ENCODE measurements at regions not wholly inside any gene's neighbourhood (a gene's known extent, or its start where the extent isn't known, plus 50 kb on each side); places are given as distances from the start of the nearest gene placed in this dataset.

DNA sequence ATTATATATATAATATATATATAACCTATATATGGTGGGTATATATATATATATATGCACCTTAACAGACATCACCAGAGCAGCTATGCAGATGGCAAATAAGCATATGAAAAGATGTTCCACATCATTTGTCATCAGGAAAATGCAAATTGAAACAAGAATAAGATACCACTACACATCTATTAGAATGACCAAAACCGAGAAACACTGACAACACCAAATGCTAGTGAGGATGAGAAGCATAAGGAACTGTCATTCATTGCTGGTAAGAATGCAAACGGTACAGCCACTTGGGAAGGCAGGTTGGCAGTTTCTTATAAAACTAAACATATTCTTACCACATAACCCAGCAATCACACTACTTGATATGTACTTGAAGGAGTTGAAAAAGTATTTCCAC is 219.8 kb upstream of the PRMT6 start:
- DNase-seq: no peak

DNA sequence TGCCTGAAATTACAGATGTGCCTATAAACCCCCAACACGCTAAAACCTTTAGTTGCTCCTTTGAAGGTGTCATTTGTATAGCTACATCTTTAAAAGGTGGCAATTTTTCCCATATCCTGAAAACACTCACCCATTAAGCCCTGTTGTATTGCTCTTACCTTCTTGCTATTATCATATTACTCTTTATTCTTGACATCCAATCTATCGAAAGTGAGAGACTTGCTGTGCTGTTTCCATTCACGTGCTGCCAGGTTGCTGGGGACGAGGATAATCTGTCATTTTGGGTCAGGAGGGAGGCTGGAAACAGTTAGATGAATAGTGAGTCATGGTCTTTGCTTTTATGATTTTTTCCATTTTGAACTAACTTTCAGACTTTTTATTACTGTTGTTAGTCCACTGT is 213.0 kb upstream of the PRMT6 start:
- DNase-seq: no peak

DNA sequence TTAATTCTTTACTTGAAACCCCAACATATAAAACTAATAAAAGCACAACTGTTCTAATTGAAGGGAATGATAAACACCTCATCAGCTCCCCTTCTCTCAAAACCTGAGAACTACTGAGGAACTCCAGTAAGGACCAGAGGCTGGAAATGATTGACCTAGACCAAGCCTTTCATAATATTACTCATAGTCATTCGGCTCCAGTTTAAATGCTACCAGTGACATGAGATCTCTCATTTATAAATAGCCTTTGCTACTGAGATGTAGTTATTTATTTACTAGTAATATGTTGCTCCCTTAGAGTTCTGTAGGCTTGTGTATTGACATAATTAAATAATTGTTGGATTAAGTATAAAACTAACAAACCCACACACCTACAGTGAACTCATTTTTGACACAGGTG is 209.8 kb upstream of the PRMT6 start:
- DNase-seq: no peak

DNA sequence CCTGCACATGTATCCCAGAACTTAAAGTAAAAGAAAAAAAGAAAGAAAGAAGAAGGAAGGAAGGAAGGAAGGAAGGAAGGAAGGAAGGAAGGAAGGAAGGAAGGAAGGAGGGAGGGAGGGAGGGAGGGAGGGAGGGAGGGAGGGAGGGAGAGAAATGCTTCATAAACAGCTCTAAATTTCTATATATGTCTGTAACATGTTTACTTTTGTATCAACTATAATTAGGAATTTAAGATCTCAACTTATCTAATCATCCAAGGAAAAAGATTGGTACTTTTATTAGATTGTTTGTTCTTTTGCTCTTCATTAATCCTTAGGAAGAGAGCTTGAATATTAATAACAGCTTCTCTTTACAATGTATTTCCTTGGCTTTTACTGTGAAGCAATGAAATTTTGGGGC is 195.4 kb upstream of the PRMT6 start:
- no peak for DNase-seq

DNA sequence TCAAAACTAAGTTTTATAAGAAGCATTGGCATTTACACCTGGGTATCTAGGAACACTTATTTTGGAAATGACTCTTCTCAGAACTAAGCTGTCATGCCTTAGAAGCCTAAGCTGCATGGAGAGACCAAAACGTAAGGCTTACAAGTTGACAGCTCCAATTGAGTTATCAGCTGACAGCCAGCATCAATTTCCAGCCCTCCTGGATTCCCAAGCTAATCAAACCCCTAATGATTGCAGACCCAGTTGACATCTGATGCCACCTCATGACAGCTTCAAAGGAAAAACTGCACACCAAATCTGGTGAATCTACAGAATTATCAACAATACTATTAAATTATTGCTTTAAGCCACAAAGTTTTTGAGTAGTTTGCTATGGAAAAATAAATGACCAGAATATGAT is 187.6 kb upstream of the PRMT6 start:
- no peak for DNase-seq

DNA sequence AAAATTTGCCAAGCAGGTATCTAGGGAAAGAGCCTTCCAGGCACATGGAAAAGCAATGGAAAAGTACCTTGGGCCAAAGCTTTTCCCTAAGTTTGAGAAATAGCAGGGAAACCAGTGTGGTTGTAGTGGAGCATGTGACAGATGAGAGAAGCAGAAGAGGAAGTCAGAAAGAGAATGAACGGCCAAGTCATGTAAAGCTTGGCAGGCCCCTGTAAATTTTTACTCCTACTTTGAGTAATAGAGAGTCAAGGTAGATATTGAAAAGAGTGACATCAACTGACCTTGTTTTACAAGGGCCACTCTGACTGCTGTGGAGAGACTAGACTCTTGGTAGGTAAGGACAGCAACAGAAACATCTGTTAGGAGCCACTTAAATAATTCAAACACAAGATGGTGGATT is 180.9 kb upstream of the PRMT6 start:
- no peak for DNase-seq

DNA sequence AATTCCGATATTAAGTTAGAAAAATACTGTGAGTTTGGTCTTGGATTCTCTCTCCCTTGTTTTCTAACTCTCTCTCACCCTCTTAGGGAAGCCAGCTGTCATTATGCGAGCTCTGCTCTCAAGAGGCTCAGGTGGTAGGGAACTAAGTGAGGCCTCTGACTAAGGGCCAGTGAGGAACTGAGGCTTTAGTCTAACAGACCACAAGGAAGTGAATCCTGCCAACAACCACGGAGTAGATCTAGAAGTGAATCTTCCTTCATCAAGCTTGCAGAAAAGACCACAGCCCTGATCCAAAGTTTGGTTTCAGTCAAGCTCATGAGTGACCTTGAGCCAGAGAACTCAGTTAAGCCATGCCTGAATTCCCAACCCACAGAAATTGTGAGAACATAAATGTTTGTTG is 180.1 kb upstream of the PRMT6 start:
- DNase-seq: no peak

DNA sequence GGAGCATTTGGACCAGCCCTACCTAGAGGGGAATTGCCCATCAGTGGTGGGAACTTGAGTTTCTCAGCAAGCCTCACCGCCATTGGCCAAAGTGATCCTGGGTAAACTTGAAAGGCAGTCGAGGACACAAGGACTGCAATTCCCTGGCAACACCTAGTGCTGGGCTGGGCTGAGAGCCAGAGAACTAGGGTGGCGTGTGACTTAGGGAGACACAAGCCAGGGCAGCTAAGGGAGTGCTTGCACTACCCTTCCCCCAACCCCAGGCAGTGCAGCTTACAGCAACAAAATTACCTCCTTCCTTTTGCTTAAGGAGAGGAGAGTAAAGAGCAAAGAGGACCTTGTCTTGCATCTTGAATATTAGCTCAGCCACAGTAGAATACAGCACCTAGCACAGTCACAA is 176.9 kb upstream of the PRMT6 start:
- DNase-seq: no peak

DNA sequence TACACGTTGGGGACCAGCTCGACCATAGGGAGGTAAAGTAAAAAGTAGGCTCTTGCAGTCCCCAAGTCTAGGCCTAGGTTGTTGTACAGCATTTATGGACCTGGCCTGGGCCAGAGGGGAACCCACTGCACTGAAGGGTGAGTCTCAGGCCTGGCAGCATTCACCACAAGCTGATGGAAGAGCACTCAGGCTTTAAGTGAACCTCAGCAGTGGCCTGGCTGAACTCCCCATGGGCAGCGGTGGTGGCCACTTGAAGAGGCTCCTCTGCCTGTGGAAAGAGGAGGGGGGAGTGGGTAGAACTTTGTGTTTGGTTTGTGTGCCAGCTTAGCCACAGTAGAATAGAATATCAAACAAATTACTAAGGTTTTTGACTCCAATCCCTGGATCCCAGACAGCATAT is 176.2 kb upstream of the PRMT6 start:
- DNase-seq: no peak

DNA sequence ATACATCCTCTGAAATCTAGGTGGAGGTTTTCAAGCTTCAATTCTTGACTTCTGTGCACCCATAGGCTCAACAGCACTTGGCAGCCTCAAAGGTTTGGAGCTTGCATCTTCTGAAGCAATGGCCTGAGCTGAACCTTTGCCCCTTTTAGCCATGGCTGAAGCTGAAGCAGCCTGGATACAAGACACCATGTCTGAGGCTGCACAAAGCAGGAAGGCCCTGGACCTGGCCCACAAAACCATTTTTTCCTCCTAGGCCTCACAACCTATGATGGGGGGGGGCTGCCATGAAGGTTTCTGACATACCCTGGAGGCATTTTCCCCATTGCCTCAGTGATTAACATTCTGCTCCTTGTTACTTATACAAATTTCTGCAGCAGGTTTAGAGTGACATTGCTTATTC is 173.3 kb upstream of the PRMT6 start:
- no peak for DNase-seq

DNA sequence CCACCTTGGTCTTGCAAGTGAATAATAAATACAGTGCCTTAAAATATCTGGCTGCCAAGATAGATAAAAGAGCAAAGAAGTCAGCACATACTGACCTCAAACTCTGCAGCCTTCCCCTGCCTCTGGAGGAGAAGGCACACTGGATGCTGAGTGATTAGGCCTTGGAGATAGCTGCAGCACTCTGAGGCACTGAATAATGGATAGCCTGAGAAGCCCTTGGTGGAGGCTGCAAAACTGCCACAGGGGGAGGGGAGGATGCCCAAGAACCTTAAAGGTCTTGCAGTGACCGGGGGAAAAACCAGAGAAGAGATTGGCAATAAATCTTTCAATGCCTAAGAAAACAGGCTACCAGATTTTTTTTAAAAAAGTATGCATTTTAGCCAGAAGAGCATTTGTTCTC is 167.4 kb upstream of the PRMT6 start:
- DNase-seq: no peak

DNA sequence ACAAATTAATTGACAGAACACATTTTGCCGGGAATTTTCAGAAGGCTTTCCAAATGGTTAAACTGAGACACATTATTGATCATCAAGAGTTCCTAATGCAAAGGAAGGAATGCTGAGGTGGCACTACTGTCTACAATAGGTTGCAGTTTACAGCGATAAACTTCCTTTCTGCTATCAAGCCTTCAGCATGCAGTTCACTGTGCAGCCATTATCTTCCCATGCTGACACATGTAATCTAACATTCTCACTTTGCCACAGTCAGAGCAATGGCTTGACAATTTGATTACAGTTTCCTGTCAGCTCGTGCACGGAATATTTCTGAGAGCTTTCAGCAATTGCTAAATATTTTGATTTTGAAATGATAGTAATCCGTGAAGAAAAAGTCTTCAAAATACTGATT is 166.9 kb upstream of the PRMT6 start:
- no peak for DNase-seq

DNA sequence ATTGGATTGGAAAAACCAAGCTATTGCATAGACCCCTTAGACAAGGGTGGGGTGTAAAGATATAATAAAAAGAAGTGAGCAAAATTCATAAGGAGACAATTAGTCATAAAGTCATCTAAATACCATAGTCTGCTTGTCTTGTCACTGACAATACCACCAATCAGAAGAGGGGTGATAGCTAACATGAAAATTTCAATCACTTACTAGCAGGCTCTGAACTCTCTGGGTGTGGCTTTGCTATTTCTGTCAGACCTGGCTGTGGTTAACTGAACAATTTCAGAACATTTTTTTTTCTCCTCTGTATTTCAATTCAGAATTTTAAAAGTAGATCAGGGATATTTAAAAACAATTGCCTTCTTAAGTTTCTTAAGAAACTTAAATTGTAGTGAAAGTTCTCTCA is 158.5 kb upstream of the PRMT6 start:
- no peak for DNase-seq

DNA sequence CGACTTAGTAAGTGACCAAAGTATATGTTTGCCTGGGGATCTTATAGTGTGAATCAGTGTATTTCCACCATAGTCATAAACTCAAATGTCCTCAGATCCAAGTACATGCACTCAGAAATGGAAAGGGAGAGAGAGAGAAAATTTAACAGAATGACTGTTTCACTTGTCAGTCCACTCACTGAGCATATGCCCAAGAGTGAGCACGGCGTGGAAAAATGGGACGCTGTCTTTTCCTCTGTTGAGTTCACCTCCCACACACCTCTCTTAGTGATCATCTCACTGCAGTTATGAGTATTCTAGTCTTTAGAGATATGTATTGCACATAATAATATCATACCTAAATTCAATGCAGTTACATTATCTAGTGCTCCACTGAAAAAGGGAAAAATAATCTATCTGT is 156.8 kb upstream of the PRMT6 start:
- no peak for DNase-seq

DNA sequence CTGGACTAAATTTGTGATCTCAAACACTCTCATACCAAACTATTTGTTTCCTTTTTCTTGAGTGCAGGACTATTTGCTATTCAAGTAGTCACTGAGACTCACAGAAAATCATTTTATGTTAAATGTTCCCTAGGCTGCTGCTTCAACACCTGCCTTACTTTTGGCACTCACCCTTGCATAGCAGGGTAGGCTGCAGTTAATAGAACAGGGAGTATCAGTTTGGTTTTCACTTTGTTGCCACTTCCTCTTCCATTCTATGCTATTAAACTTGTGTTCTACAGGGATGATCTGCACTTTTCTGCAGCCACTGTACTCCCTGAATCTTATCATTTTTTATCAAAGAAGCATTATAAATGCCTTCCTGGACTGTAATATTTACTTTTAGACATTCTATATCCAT is 148.7 kb upstream of the PRMT6 start:
- no peak for DNase-seq

DNA sequence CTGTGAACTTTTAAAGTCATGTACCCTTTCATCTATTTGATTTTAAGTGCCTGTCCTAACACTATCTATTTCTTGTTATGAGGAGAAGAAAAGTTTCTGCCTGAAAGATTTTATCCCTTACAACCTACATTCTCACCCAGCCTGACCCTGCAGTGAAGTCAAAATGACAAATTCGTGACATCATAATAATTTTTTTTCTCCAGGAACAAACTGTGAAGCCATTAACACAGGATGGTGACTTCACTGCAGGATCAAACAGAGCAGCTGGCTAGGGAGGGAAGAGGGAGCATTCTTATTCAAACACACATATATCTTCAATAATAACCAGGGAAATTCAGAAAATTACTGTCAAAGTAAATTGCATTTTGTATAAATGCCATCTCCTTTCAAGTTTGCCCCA is 147.8 kb upstream of the PRMT6 start:
- DNase-seq: no peak

DNA sequence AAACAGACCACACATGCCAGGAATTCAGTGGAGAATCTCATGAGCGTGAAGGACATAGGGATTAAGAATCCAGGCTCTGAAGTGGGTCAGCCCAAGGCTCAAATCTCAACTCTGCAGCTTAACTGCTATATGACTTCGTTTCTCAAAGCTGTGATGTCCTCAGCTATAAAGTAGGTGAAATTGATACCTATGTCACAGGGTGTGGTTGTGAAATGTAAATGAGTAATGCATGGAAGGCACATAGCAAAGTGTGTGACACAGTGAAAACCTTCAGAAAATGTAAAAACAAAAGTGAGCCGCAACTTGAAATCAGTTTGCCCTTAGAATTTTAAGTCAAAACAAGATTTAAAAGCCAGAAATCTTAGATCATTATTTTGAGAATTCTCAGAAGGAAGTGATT is 145.7 kb upstream of the PRMT6 start:
- DNase-seq: no peak

DNA sequence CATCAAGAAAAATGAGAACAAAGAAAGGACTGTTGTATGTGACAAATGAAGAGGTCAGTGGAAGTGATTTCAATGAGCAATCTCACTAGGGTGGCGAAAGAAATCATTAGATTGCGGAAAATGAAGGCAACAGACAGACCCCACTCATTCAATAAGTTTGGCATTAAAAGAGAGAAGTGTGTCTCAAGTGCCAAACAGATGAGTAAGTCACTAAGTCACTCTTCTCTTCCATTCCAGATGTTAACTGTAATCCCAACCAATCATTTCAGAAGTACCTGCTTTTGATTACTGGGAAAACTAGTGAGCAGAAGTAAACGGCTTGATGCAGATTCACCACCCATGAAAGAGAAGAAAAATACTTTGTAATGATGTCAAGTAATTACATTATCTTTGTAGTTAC is 144.3 kb upstream of the PRMT6 start:
- DNase-seq: no peak

DNA sequence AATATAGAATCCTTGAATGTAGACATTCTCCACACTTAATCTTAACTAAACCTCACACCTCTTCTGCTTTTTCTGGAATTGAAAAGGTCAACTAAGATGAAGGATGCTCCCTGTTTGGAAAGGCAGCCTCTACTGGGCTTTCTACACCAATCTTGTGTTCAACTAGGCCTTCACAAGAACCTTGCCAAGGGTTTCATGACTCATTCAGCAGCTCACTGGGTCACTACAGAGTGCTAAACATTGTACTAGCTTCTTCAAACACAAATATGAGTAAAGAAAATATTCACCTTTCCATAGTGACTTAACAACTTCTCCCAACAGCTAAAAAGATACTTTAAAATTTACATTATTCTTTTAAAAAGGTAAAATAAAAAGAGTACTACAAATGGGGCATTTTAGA is 135.3 kb upstream of the PRMT6 start:
- DNase-seq: no peak

DNA sequence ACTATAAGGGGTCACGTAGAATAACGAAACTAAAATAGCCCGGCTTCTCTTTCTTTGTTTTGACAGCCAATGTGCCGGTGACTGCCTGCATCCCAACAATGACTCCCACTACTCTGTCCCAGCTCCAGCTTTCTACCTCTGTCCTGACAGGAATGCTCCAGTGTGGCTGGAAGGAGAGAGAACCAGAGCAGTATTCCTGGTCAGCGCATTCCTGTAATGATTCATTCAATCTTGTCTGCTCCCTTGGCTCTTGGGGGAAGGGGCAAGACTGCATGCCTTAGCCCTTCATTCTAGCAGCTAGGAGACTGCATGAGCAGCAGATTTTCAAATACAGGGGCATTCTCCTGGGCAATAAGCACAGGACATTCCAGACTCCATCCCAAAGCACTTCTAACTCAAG is 132.1 kb upstream of the PRMT6 start:
- no peak for DNase-seq

DNA sequence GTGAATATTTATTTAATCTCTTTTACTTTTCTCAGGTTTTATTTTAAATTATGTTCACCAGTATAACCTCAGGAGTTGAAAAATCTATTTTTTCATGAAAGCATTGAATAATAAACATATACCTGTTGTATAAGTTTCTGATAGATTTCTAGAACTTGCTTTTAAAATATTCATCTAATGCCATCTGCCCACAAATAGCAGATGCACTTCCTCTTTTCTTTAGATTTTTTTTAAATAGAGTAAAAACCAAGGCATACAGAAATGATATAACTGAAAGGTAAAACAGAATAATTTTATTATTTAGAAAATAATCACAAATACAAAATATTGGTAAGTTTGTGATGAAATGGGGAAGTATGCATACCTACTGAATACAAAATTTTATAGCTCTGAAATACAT is 130.7 kb upstream of the PRMT6 start:
- no peak for DNase-seq

DNA sequence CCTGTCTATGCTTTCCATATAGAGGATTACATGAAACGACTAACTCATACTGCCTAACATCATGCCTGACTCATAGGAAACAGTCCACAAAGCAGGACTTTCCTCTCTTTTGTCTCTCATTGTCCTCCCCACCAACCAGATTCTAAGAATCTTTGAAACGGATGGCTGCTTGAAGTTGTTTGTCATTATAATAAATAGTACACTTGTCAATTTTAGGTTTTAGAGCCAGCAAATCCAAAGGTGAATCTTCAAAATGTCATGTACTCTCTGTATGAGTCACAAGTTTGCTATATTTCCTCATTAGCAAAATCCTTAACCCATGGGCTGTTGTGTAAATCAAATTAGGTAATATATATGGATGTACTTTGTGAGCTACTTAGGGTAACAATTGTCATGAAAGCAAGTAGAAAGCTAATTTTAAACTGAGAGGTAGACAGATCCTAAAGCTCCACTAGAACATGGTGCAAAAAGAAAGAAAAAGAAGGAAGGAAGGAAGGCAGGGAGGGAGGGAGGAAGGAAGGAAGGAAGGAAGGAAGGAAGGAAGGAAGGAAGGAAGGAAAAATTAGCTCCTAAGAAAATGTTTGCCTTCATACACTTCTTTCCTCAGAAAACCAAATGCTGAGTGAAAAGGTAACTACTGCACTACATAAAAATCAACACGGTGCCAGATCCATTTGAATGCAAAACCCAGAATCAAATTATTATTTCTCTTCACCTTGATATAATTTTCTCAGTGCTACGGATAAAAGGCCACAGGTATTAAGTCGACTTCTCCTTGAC is 129.5 kb upstream of the PRMT6 start:
- DNase-seq: no peak

DNA sequence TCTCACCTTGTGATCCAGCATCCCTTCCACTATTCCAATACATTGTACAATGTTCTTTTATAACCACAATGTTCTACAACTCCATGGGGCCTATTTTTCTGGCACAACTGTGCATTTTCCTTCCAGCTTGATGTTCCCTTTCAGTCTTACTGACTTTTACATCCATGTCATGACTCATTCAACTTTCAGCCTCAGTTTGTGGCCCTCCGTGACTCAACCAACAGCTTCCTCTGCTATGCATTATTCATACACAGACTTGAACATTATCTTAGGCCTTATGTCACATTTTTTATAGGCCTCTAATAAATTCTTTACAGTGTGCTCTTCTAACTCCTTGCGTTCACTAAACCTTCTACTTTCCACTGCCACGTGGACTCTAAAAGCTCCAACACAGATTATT is 119.4 kb upstream of the PRMT6 start:
- no peak for DNase-seq

DNA sequence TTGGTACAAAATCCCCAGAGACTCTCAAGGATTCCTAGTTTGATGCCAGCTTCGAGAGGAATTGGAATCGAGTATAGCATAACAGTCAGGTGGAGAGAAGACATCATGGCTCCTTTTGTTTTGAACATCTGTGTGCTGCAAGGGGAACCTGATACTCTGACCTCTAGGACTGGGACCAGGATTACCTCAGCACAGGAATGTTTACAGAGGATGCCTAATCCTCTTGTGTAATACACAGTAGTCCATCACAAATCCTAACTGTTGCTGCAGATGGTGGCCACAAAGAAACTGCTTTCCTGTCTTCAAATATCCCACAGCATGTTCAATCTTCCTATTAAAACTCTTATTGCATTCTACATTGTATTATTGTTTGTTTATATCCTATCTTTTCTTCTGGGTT is 111.8 kb upstream of the PRMT6 start:
- DNase-seq: no peak

DNA sequence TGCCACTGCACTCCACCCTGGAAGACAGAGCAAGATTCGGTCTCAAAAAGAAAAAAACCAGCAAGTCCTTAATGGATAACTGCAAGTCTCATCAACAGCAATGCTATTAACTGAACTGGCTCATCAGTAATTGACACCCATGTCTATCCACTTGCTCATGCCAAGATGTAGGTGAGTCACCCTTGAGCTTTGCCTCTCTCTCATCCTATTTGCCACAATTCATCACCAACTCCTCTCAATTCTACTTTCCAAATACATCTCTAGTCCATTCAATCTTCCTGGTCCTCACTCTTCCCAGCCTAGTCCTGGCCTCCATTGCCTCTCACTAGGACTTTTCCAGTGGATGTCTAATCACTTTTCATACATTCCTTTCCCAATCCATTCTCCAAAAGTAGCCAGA is 103.7 kb upstream of the PRMT6 start:
- no peak for DNase-seq

All from GDM1 (cell line).